Right lobe of liver (tissue), 6 donors: ENCODE measurements at regions not wholly inside any gene's neighbourhood (a gene's known extent, or its start where the extent isn't known, plus 50 kb on each side); places are given as distances from the start of the nearest gene placed in this dataset.

Experiments used
- ATAC-seq, 4 donors: fragments of 200-7000 bp; cut with Tn5 transposase; one replicate each; pipeline ENCODE4 v1.9.1; 2020; ENCODE audit warnings: mild to moderate bottlenecking in 4 of 4, moderate library complexity in 4 of 4
- DNase-seq, 3 donors: peaks; one replicate each; pipeline ENCODE4 v3.0.0-alpha.2; 2020
- H3K27ac ChIP-seq, 3 donors: fragments of 200-600 bp; one replicate each; pipeline ENCODE4 v1.8.0; 2022
- H3K27me3 ChIP-seq, 2 donors: fragments of 200-600 bp; one replicate each; pipeline ENCODE4 v1.8.0; 2022
- H3K36me3 ChIP-seq, 4 donors: fragments of 200-600 bp; sonication (generic) in 1 of 4; one replicate each; pipeline versions ENCODE4 v1.5.1 to v1.8.0; 2017 to 2022; ENCODE audit warnings: control low read depth in 1 of 4
- H3K4me1 ChIP-seq, 4 donors: fragments of 200-600 bp; sonication (generic) in 1 of 4; one replicate each; pipeline versions ENCODE4 v1.5.1 to v1.8.0; 2017 to 2022; ENCODE audit warnings: control low read depth in 1 of 4
- H3K4me3 ChIP-seq, 3 donors: fragments of 200-600 bp; one replicate each; pipeline ENCODE4 v1.8.0; 2022
- H3K9me3 ChIP-seq, 4 donors: fragments of 200-600 bp; sonication (generic) in 1 of 4; one replicate each; pipeline versions ENCODE4 v1.5.1 to v1.8.0; 2017 to 2022; ENCODE audit warnings: control low read depth in 1 of 4
- CTCF ChIP-seq, 4 donors: fragments of 200-600 bp in 3 of 4; fragments of 450-650 bp in 1 of 4; IDR thresholded peaks; one replicate each; pipeline versions ENCODE4 v1.5.1 to v1.8.0; 2016 to 2022; ENCODE audit warnings: antibody characterized with exemption in 4 of 4, mild to moderate bottlenecking in 2 of 4
- POLR2A ChIP-seq: fragments of 450-650 bp; IDR thresholded peaks from one replicate; pipeline ENCODE4 v1.6.1; 2017; ENCODE audit warnings: antibody characterized with exemption, mild to moderate bottlenecking
- WGBS: methylation state at CpG from one replicate; pipeline ENCODE4 v1.1.6; 2018; ENCODE audit warnings: low coverage, low lambda C conversion rate; ENCODE audit not compliant: insufficient coverage; ENCODE audit errors: missing lambda C conversion rate; 5-methylcytosine and 5-hydroxymethylcytosine counted together
- intact Hi-C, 2 donors: fragments of 100-400 bp; cut with DNase I; formaldehyde crosslinking; loops; one replicate each; pipeline versions ENCODE4 v1.11.2 to v1.14.1; 2022
- donor health status: DM: no; HTN: yes; CAD: no.
- donor health status: DM: no; HTN: no; CAD: no.
- donor health status: DM: no; HTN: no; CAD: no.
- donor health status: DM: no; HTN: yes; CAD: no.
- donor health status: DM: no; HTN: yes; CAD: no.

- TF ChIP-seq POLR2A (no peak), CTCF (IDR thresholded peaks at IDR 0.05) (peak in 1 of 4 donors; percentile 19)
These were observed 190.6 kb downstream of the MZT1 start for GRCh38 chr13:72536714-72537394.

GRCh38 chr13:72534951-72535640 lies 192.3 kb downstream of the MZT1 start:
- Histone ChIP-seq H3K4me3 (no peak overlapping the region), H3K4me1 (peaks cover 0 to 14% (median 0%) of the 10 kb centered on the region in 4 donors), H3K27ac (no peak overlapping the region), H3K36me3 (no peaks in the 10 kb centered on the region), H3K27me3 (no peaks in the 10 kb centered on the region), H3K9me3 (no peaks in the 10 kb centered on the region)
- DNase-seq (no peak), ATAC-seq (no peak)
- TF ChIP-seq CTCF (IDR thresholded peaks at IDR 0.05) (no peak), POLR2A (no peak)
- intact Hi-C loops: no loop called here
- 87% methylated on average over 2 of the region's 2 CpGs for WGBS

More at GRCh38 chr13:72536714-72537394, 190.6 kb downstream of the MZT1 start:
- intact Hi-C loops: no loop called here
- Histone ChIP-seq H3K27me3 (no peaks in the 10 kb centered on the region), H3K4me3 (peak overlapping the region; percentile 4 to 47 (median 31)), H3K36me3 (no peaks in the 10 kb centered on the region), H3K4me1 (peaks cover 0 to 14% (median 0%) of the 10 kb centered on the region in 4 donors), H3K9me3 (no peaks in the 10 kb centered on the region), H3K27ac (peak overlapping the region in 2 of 3 donors; percentile 9 to 79)
- ATAC-seq: peak; percentile 76 to 81 (median 78)
- 26% methylated on average over 10 of the region's 11 CpGs for WGBS
- DNase-seq: peak; percentile 16 to 54 (median 48)

- TF ChIP-seq CTCF (IDR thresholded peaks at IDR 0.05): no peak
- TF ChIP-seq POLR2A: no peak
- DNase-seq (no peak), ATAC-seq (no peak)
- Histone ChIP-seq H3K4me3 (no peak overlapping the region), H3K27ac (no peak overlapping the region), H3K4me1 (no peaks in the 10 kb centered on the region), H3K9me3 (no peaks in the 10 kb centered on the region), H3K36me3 (no peaks in the 10 kb centered on the region), H3K27me3 (no peaks in the 10 kb centered on the region)
- intact Hi-C loops: no loop called here
- WGBS: 56% methylated on average over 5 of the region's 5 CpGs
These were observed 197.0 kb downstream of the MZT1 start for GRCh38 chr13:72530471-72530870.

GRCh38 chr13:72527333-72527732 lies 200.1 kb downstream of the MZT1 start:
- H3K4me3 ChIP-seq: no peak overlapping the region
- 68% methylated on average over 2 of the region's 2 CpGs for WGBS
- H3K36me3 ChIP-seq: no peaks in the 10 kb centered on the region
- H3K27ac ChIP-seq: no peak overlapping the region
- ATAC-seq (no peak), DNase-seq (no peak)
- intact Hi-C loops: no loop called here
- no peaks in the 10 kb centered on the region for H3K27me3 ChIP-seq
- H3K9me3 ChIP-seq: no peaks in the 10 kb centered on the region
- H3K4me1 ChIP-seq: no peaks in the 10 kb centered on the region
- TF ChIP-seq POLR2A (no peak), CTCF (IDR thresholded peaks at IDR 0.05) (no peak)
